ENCODE measurements at regions not wholly inside any gene's neighbourhood (a gene's known extent, or its start where the extent isn't known, plus 50 kb on each side); places are given as distances from the start of the nearest gene placed in this dataset.

- no peaks in the 10 kb centered on the region for H3F3A ChIP-seq (ENCODE audit: control insufficient read depth, insufficient read depth)
- H3K4me3 ChIP-seq (ENCODE audit: low read length) = no peak overlapping the region
- H3K9me2 ChIP-seq (replicated peaks; ENCODE audit: control insufficient read depth, low read length) = no peaks in the 10 kb centered on the region
- H3K9me3 ChIP-seq (ENCODE audit: control insufficient read depth, insufficient read depth, low read length) = no peaks in the 10 kb centered on the region
- H3K36me3 ChIP-seq (ENCODE audit: control insufficient read depth, low read length) = no peaks in the 10 kb centered on the region
- no peaks in the 10 kb centered on the region for H3K79me2 ChIP-seq (ENCODE audit: control insufficient read depth, low read length)
- no peaks in the 10 kb centered on the region for H3K27me3 ChIP-seq (ENCODE audit: control insufficient read depth, low read length)
- no peak overlapping the region for H3K27ac ChIP-seq (ENCODE audit: low read depth, low read length)
- no peaks in the 10 kb centered on the region for H4K20me1 ChIP-seq (ENCODE audit: control insufficient read depth, insufficient read depth, low read depth, low read length)
- H3K4me2 ChIP-seq (ENCODE audit: low read length) = no peak overlapping the region
- TF ChIP-seq EZH2phosphoT487 (IDR thresholded peaks at IDR 0.05; ENCODE audit: borderline replicate concordance, low read length) (no peak), CTCF (IDR thresholded peaks at IDR 0.05; ENCODE audit: low read depth, low read length, poor library complexity, severe bottlenecking) (no peak)
- no peaks in the 10 kb centered on the region for H3K4me1 ChIP-seq (ENCODE audit: control insufficient read depth, low read length)
These were observed 934.6 kb upstream of the FAM98A start for GRCh38 chr2:34533585-34534183.

GRCh38 chr2:34529965-34530364 lies 930.9 kb upstream of the FAM98A start:
- Histone ChIP-seq H3K4me2 (ENCODE audit: low read length) (no peak overlapping the region), H4K20me1 (ENCODE audit: control insufficient read depth, insufficient read depth, low read depth, low read length) (no peaks in the 10 kb centered on the region), H3K27me3 (ENCODE audit: control insufficient read depth, low read length) (no peaks in the 10 kb centered on the region), H3K9me3 (ENCODE audit: control insufficient read depth, insufficient read depth, low read length) (no peaks in the 10 kb centered on the region), H3K4me3 (ENCODE audit: low read length) (no peak overlapping the region), H3K9me2 (replicated peaks; ENCODE audit: control insufficient read depth, low read length) (no peaks in the 10 kb centered on the region), H3F3A (ENCODE audit: control insufficient read depth, insufficient read depth) (no peaks in the 10 kb centered on the region), H3K27ac (ENCODE audit: low read depth, low read length) (no peak overlapping the region), H3K4me1 (ENCODE audit: control insufficient read depth, low read length) (no peaks in the 10 kb centered on the region), H3K79me2 (ENCODE audit: control insufficient read depth, low read length) (no peaks in the 10 kb centered on the region), H3K36me3 (ENCODE audit: control insufficient read depth, low read length) (no peaks in the 10 kb centered on the region)
- TF ChIP-seq CTCF (IDR thresholded peaks at IDR 0.05; ENCODE audit: low read depth, low read length, poor library complexity, severe bottlenecking) = no peak
- TF ChIP-seq EZH2phosphoT487 (IDR thresholded peaks at IDR 0.05; ENCODE audit: borderline replicate concordance, low read length) = no peak

- Histone ChIP-seq H3F3A (ENCODE audit: control insufficient read depth, insufficient read depth) (no peaks in the 10 kb centered on the region), H3K4me2 (ENCODE audit: low read length) (no peak overlapping the region), H3K79me2 (ENCODE audit: control insufficient read depth, low read length) (no peaks in the 10 kb centered on the region), H3K9me2 (replicated peaks; ENCODE audit: control insufficient read depth, low read length) (no peaks in the 10 kb centered on the region), H3K4me3 (ENCODE audit: low read length) (no peak overlapping the region), H3K9me3 (ENCODE audit: control insufficient read depth, insufficient read depth, low read length) (no peaks in the 10 kb centered on the region), H3K4me1 (ENCODE audit: control insufficient read depth, low read length) (no peaks in the 10 kb centered on the region), H3K27me3 (ENCODE audit: control insufficient read depth, low read length) (no peaks in the 10 kb centered on the region), H3K36me3 (ENCODE audit: control insufficient read depth, low read length) (no peaks in the 10 kb centered on the region), H3K27ac (ENCODE audit: low read depth, low read length) (no peak overlapping the region), H4K20me1 (ENCODE audit: control insufficient read depth, insufficient read depth, low read depth, low read length) (no peaks in the 10 kb centered on the region)
- TF ChIP-seq EZH2phosphoT487 (IDR thresholded peaks at IDR 0.05; ENCODE audit: borderline replicate concordance, low read length) (no peak), CTCF (IDR thresholded peaks at IDR 0.05; ENCODE audit: low read depth, low read length, poor library complexity, severe bottlenecking) (no peak)
These were observed 924.9 kb upstream of the FAM98A start for GRCh38 chr2:34523958-34524514.
